Left lung (tissue), 4 donors: ENCODE measurements at regions not wholly inside any gene's neighbourhood (a gene's known extent, or its start where the extent isn't known, plus 50 kb on each side); places are given as distances from the start of the nearest gene placed in this dataset.
A peak's percentile ranks its signal among the peaks of the same experiment; 100 is the strongest.

Experiments
- ATAC-seq: fragments of 200-7000 bp; cut with Tn5 transposase; one replicate; pipeline ENCODE4 v1.9.1; 2020; ENCODE audit warnings: moderate library complexity
- DNase-seq, 4 donors: peaks; one replicate each; pipeline ENCODE4 v3.0.0-alpha.2; 2013 to 2020
- H3K27ac ChIP-seq, 2 donors: fragments of 200-600 bp; sonication (generic) in 1 of 2; one replicate each; pipeline versions ENCODE4 v1.5.0 to v1.8.0; 2020 to 2021
- H3K27me3 ChIP-seq, 2 donors: fragments of 200-600 bp; sonication (generic) in 1 of 2; one replicate each; pipeline versions ENCODE4 v1.5.0 to v1.8.0; 2020 to 2021
- H3K36me3 ChIP-seq, 2 donors: fragments of 200-600 bp; sonication (generic) in 1 of 2; one replicate each; pipeline versions ENCODE4 v1.5.0 to v1.8.0; 2020 to 2021
- H3K4me1 ChIP-seq, 2 donors: fragments of 200-600 bp; one replicate each; pipeline ENCODE4 v1.8.0; 2021
- H3K4me3 ChIP-seq, 2 donors: fragments of 200-600 bp; sonication (generic) in 1 of 2; one replicate each; pipeline versions ENCODE4 v1.5.0 to v1.8.0; 2020 to 2021; ENCODE audit warnings: mild to moderate bottlenecking in 1 of 2
- H3K9me3 ChIP-seq, 2 donors: fragments of 200-600 bp; sonication (generic) in 1 of 2; one replicate each; pipeline versions ENCODE4 v1.5.0 to v1.8.0; 2020 to 2021
- intact Hi-C, 2 donors: fragments of 100-400 bp; cut with DNase I; formaldehyde crosslinking; loops; one replicate each; pipeline versions ENCODE4 v1.11.2 to v1.14.2; 2022
- TF ChIP-seq, protein P1 (sequence below), 2 donors: fragments of 200-600 bp; sonication (generic) in 1 of 2; IDR thresholded peaks; one replicate each; pipeline versions ENCODE4 v1.5.0 to v1.8.0; 2021; ENCODE audit warnings: antibody characterized with exemption in 2 of 2
- donor health status: DM: no; HTN: yes; CAD: no.
- donor health status: DM: no; HTN: no; CAD: no.

- no peak overlapping the region for H3K4me3 ChIP-seq
- peaks cover 0 to 36% of the 10 kb centered on the region in 2 donors for H3K27me3 ChIP-seq
- no peak for ATAC-seq
- TF ChIP-seq, protein P1, sequence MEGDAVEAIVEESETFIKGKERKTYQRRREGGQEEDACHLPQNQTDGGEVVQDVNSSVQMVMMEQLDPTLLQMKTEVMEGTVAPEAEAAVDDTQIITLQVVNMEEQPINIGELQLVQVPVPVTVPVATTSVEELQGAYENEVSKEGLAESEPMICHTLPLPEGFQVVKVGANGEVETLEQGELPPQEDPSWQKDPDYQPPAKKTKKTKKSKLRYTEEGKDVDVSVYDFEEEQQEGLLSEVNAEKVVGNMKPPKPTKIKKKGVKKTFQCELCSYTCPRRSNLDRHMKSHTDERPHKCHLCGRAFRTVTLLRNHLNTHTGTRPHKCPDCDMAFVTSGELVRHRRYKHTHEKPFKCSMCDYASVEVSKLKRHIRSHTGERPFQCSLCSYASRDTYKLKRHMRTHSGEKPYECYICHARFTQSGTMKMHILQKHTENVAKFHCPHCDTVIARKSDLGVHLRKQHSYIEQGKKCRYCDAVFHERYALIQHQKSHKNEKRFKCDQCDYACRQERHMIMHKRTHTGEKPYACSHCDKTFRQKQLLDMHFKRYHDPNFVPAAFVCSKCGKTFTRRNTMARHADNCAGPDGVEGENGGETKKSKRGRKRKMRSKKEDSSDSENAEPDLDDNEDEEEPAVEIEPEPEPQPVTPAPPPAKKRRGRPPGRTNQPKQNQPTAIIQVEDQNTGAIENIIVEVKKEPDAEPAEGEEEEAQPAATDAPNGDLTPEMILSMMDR (IDR thresholded peaks at IDR 0.05), result no peak
- no peaks in the 10 kb centered on the region for H3K36me3 ChIP-seq
- DNase-seq, result peak in 1 of 4 donors; percentile 33
- H3K4me1 ChIP-seq, result peaks cover 0 to 52% of the 10 kb centered on the region in 2 donors
- peak overlapping the region in 1 of 2 donors; percentile 82 for H3K27ac ChIP-seq
- intact Hi-C loops, result no loop called here
- peaks cover 0 to 11% of the 10 kb centered on the region in 2 donors for H3K9me3 ChIP-seq
Measured at GRCh38 chr17:77872714-77873499, 85.6 kb upstream of the TNRC6C start.

GRCh38 chr17:77873500-77874302 is 84.8 kb upstream of the TNRC6C start:
- DNase-seq (peak in 1 of 4 donors; percentile 38), ATAC-seq (no peak)
- H3K27me3 ChIP-seq, result peaks cover 0 to 36% of the 10 kb centered on the region in 2 donors
- no peaks in the 10 kb centered on the region for H3K36me3 ChIP-seq
- no peak overlapping the region for H3K4me3 ChIP-seq
- peaks cover 0 to 11% of the 10 kb centered on the region in 2 donors for H3K9me3 ChIP-seq
- H3K4me1 ChIP-seq, result peaks cover 0 to 52% of the 10 kb centered on the region in 2 donors
- intact Hi-C loops, result no loop called here
- TF ChIP-seq, protein P1 (IDR thresholded peaks at IDR 0.05), result no peak
- H3K27ac ChIP-seq, result no peak overlapping the region

GRCh38 chr17:77874303-77875050 is 84.0 kb upstream of the TNRC6C start:
- peak in 1 of 4 donors; percentile 24 for DNase-seq
- Histone ChIP-seq H3K36me3 (no peaks in the 10 kb centered on the region), H3K9me3 (peaks cover 0 to 11% of the 10 kb centered on the region in 2 donors), H3K27me3 (peaks cover 0 to 36% of the 10 kb centered on the region in 2 donors), H3K4me3 (no peak overlapping the region), H3K27ac (no peak overlapping the region), H3K4me1 (peaks cover 0 to 45% of the 10 kb centered on the region in 2 donors)
- no peak for ATAC-seq
- intact Hi-C loops, result no loop called here
- TF ChIP-seq, protein P1 (IDR thresholded peaks at IDR 0.05), result no peak

DNA sequence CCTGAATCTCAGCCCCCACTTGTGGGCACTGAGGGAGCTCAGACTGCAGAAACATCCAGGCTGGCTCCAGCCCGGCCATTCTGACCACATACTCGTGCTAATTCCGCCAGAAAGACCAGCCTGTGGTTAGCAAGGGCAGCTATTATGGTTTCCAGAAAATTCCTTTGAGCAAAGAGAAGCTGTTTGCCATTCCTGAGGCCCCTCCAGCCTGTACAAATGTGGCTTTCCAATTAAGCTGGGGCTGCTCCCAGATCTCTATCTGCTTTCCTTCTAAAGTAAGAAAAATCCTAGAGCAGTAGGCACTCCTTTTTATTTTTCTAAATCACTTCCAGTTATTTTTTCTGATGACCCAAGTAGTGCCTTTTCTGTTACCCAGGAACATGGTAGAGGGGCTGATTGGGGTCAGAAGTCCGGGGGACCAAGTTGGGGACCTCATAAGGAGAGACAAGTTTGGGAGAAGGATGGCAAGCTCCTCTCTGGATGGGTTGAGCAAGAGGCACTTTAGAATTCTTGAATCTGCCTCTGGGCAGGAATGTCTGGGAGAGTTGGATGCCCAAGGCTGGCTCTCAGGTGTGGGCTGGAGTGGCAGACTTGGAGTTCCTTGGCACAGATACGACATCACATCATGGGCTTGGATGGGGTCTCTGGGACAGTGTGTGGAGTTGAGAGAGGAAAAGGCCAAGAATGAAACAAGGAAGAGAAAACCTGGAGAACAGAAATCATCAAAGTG is 83.3 kb upstream of the TNRC6C start:
- DNase-seq (peak in 1 of 4 donors; percentile 22), ATAC-seq (no peak)
- Histone ChIP-seq H3K4me1 (peaks cover 0 to 39% of the 10 kb centered on the region in 2 donors), H3K27ac (peak overlapping the region in 1 of 2 donors; percentile 10), H3K36me3 (no peaks in the 10 kb centered on the region), H3K4me3 (no peak overlapping the region), H3K9me3 (peaks cover 0 to 11% of the 10 kb centered on the region in 2 donors), H3K27me3 (peaks cover 0 to 33% of the 10 kb centered on the region in 2 donors)
- TF ChIP-seq, protein P1 (IDR thresholded peaks at IDR 0.05), result no peak
- intact Hi-C loops, result no loop called here
